Erythroblast (primary cell): ENCODE measurements at regions not wholly inside any gene's neighbourhood (a gene's known extent, or its start where the extent isn't known, plus 50 kb on each side); places are given as distances from the start of the nearest gene placed in this dataset.

ENCODE experiments used
- GATA1 ChIP-seq: IDR thresholded peaks from 2 replicates; pipeline ENCODE4 v1.6.1; 2011; ENCODE audit warnings: low read depth, mild to moderate bottlenecking, control low read depth, low read length, moderate library complexity
- POLR2A ChIP-seq: IDR thresholded peaks from 2 replicates; pipeline ENCODE4 v1.6.1; 2011; ENCODE audit warnings: mild to moderate bottlenecking, low read length

GRCh38 chr12:116370886-116371580 is 93.5 kb upstream of the MED13L start:
- TF ChIP-seq POLR2A (no peak), GATA1 (no peak)
